ENCODE measurements at regions not wholly inside any gene's neighbourhood (a gene's known extent, or its start where the extent isn't known, plus 50 kb on each side); places are given as distances from the start of the nearest gene placed in this dataset.
"Not testable (repeated sequence)": the region's sequence is repeated elsewhere in the genome, so short reads cannot be mapped to it uniquely, and the experiment has no call there.

- H3K4me1 ChIP-seq (ENCODE audit: control insufficient read depth, low read depth, low read length), result no peaks in the 10 kb centered on the region
- H3K27ac ChIP-seq (ENCODE audit: low read depth, low read length), result no peak overlapping the region
- H3K79me1 ChIP-seq (ENCODE audit: low read length), result no peaks in the 10 kb centered on the region
- H3K23ac ChIP-seq (ENCODE audit: low read length), result no peak overlapping the region
- no peak overlapping the region for H2BK15ac ChIP-seq (replicated peaks; ENCODE audit: low read depth)
- no peak overlapping the region for H2BK5ac ChIP-seq (ENCODE audit: low read length)
- no peak overlapping the region for H3K4ac ChIP-seq (ENCODE audit: low read depth, low read length)
- H4K8ac ChIP-seq (ENCODE audit: low read depth, low read length), result no peak overlapping the region
- no peak overlapping the region for H3K56ac ChIP-seq (ENCODE audit: low read length)
- H3K4me2 ChIP-seq (ENCODE audit: low read length), result no peak overlapping the region
- no peak overlapping the region for H4K5ac ChIP-seq (ENCODE audit: low read length)
- H3K18ac ChIP-seq (ENCODE audit: low read length), result no peak overlapping the region
- no peaks in the 10 kb centered on the region for H3K27me3 ChIP-seq (ENCODE audit: insufficient read depth, low read length, poor library complexity)
- H3K79me2 ChIP-seq (ENCODE audit: control insufficient read depth, insufficient read depth, low read length), result no peaks in the 10 kb centered on the region
- H2AK5ac ChIP-seq (ENCODE audit: low read length), result no peak overlapping the region
- no peak overlapping the region for H3K9ac ChIP-seq (ENCODE audit: low read length)
- DNase-seq, result no peak
- H3K4me3 ChIP-seq (ENCODE audit: low read length), result no peak overlapping the region
- no peaks in the 10 kb centered on the region for H3K36me3 ChIP-seq (ENCODE audit: control insufficient read depth, insufficient read depth, low read length)
- WGBS (ENCODE audit: extremely low coverage, insufficient coverage, low lambda C conversion rate), result no CpG with 5 or more reads among the region's 4 CpGs
- no peak overlapping the region for H2BK120ac ChIP-seq (ENCODE audit: low read depth, low read length)
Measured at GRCh38 chr7:36057323-36057722, 95.7 kb upstream of the EEPD1 start.

GRCh38 chr7:36058020-36058592 is 94.9 kb upstream of the EEPD1 start:
- Histone ChIP-seq H3K4me1 (ENCODE audit: control insufficient read depth, low read depth, low read length) (no peaks in the 10 kb centered on the region), H3K4me2 (ENCODE audit: low read length) (no peak overlapping the region), H2BK120ac (ENCODE audit: low read depth, low read length) (no peak overlapping the region), H2BK15ac (replicated peaks; ENCODE audit: low read depth) (no peak overlapping the region), H2BK5ac (ENCODE audit: low read length) (no peak overlapping the region), H3K9ac (ENCODE audit: low read length) (no peak overlapping the region), H3K18ac (ENCODE audit: low read length) (no peak overlapping the region), H3K56ac (ENCODE audit: low read length) (no peak overlapping the region), H3K4ac (ENCODE audit: low read depth, low read length) (no peak overlapping the region), H3K36me3 (ENCODE audit: control insufficient read depth, insufficient read depth, low read length) (no peaks in the 10 kb centered on the region), H3K79me1 (ENCODE audit: low read length) (no peaks in the 10 kb centered on the region), H4K8ac (ENCODE audit: low read depth, low read length) (no peak overlapping the region), H3K79me2 (ENCODE audit: control insufficient read depth, insufficient read depth, low read length) (no peaks in the 10 kb centered on the region), H3K27me3 (ENCODE audit: insufficient read depth, low read length, poor library complexity) (no peaks in the 10 kb centered on the region), H4K5ac (ENCODE audit: low read length) (no peak overlapping the region), H3K23ac (ENCODE audit: low read length) (no peak overlapping the region), H3K4me3 (ENCODE audit: low read length) (no peak overlapping the region), H2AK5ac (ENCODE audit: low read length) (no peak overlapping the region), H3K27ac (ENCODE audit: low read depth, low read length) (no peak overlapping the region)
- WGBS (ENCODE audit: extremely low coverage, insufficient coverage, low lambda C conversion rate), result no CpG with 5 or more reads among the region's 9 CpGs
- DNase-seq, result peak; percentile 40

DNA sequence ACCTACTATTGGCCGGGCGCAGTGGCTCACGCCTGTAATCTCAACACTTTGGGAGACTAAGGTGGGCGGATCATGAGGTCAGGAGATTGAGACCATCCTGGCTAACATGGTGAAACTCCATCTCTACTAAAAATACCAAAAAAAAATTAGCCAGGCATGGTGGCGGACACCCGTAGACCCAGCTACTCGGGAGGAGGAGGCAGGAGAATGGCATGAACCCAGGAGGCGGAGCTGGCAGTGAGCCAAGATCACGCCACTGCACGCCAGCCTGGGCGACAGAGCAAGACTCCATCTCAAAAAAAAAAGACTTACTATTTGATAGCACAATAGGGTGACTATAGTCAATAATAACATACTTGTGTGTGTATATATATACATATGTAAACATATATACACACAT is 92.7 kb upstream of the EEPD1 start:
- not testable (repeated sequence) for H2BK120ac ChIP-seq (ENCODE audit: low read depth, low read length); H3K27me3 ChIP-seq (ENCODE audit: insufficient read depth, low read length, poor library complexity); H3K27ac ChIP-seq (ENCODE audit: low read depth, low read length); H3K4me1 ChIP-seq (ENCODE audit: control insufficient read depth, low read depth, low read length); H3K79me2 ChIP-seq (ENCODE audit: control insufficient read depth, insufficient read depth, low read length); H2BK5ac ChIP-seq (ENCODE audit: low read length); H3K56ac ChIP-seq (ENCODE audit: low read length); H2BK15ac ChIP-seq (replicated peaks; ENCODE audit: low read depth); H3K23ac ChIP-seq (ENCODE audit: low read length); H3K18ac ChIP-seq (ENCODE audit: low read length); DNase-seq; H3K79me1 ChIP-seq (ENCODE audit: low read length); H3K4ac ChIP-seq (ENCODE audit: low read depth, low read length); H3K36me3 ChIP-seq (ENCODE audit: control insufficient read depth, insufficient read depth, low read length); H4K8ac ChIP-seq (ENCODE audit: low read depth, low read length); H4K5ac ChIP-seq (ENCODE audit: low read length); H3K9ac ChIP-seq (ENCODE audit: low read length); H2AK5ac ChIP-seq (ENCODE audit: low read length); H3K4me2 ChIP-seq (ENCODE audit: low read length); H3K4me3 ChIP-seq (ENCODE audit: low read length)
- WGBS (ENCODE audit: extremely low coverage, insufficient coverage, low lambda C conversion rate), result no CpG with 5 or more reads among the region's 11 CpGs

GRCh38 chr7:36062154-36062815 is 90.8 kb upstream of the EEPD1 start:
- Histone ChIP-seq H2BK120ac (ENCODE audit: low read depth, low read length) (no peak overlapping the region), H3K36me3 (ENCODE audit: control insufficient read depth, insufficient read depth, low read length) (no peaks in the 10 kb centered on the region), H4K5ac (ENCODE audit: low read length) (no peak overlapping the region), H3K27me3 (ENCODE audit: insufficient read depth, low read length, poor library complexity) (no peaks in the 10 kb centered on the region), H3K4ac (ENCODE audit: low read depth, low read length) (no peak overlapping the region), H3K56ac (ENCODE audit: low read length) (no peak overlapping the region), H3K4me2 (ENCODE audit: low read length) (no peak overlapping the region), H2BK5ac (ENCODE audit: low read length) (no peak overlapping the region), H3K9ac (ENCODE audit: low read length) (no peak overlapping the region), H4K8ac (ENCODE audit: low read depth, low read length) (no peak overlapping the region), H3K4me1 (ENCODE audit: control insufficient read depth, low read depth, low read length) (no peaks in the 10 kb centered on the region), H3K18ac (ENCODE audit: low read length) (no peak overlapping the region), H3K79me1 (ENCODE audit: low read length) (no peaks in the 10 kb centered on the region), H3K27ac (ENCODE audit: low read depth, low read length) (no peak overlapping the region), H3K79me2 (ENCODE audit: control insufficient read depth, insufficient read depth, low read length) (no peaks in the 10 kb centered on the region), H3K4me3 (ENCODE audit: low read length) (no peak overlapping the region), H3K23ac (ENCODE audit: low read length) (no peak overlapping the region), H2BK15ac (replicated peaks; ENCODE audit: low read depth) (no peak overlapping the region), H2AK5ac (ENCODE audit: low read length) (no peak overlapping the region)
- no CpG with 5 or more reads among the region's 4 CpGs for WGBS (ENCODE audit: extremely low coverage, insufficient coverage, low lambda C conversion rate)
- no peak for DNase-seq

DNA sequence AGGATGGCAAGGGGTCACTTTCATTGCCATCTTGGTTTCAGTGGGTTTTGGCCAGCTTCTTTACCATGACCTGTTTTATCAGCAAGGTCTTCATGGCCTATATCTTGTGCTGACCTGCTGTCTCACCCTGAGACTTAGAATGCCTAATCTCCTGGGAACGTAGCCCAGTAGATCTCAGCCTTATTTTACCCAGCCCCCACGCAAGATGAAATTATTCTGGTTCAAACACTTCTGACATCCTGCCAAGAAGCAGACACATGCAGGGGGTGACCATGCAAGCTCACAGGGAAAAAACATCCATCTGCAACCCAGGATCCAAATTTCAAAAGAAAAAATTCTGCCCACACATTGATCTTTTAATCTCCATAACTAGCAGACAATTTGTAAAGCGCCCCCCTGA is 88.4 kb upstream of the EEPD1 start:
- Histone ChIP-seq H3K79me1 (ENCODE audit: low read length) (no peaks in the 10 kb centered on the region), H2AK5ac (ENCODE audit: low read length) (no peak overlapping the region), H2BK120ac (ENCODE audit: low read depth, low read length) (peak overlapping the region; percentile 7), H4K5ac (ENCODE audit: low read length) (no peak overlapping the region), H2BK5ac (ENCODE audit: low read length) (no peak overlapping the region), H3K4ac (ENCODE audit: low read depth, low read length) (no peak overlapping the region), H2BK15ac (replicated peaks; ENCODE audit: low read depth) (no peak overlapping the region), H3K4me3 (ENCODE audit: low read length) (no peak overlapping the region), H3K18ac (ENCODE audit: low read length) (no peak overlapping the region), H3K79me2 (ENCODE audit: control insufficient read depth, insufficient read depth, low read length) (no peaks in the 10 kb centered on the region), H3K4me2 (ENCODE audit: low read length) (no peak overlapping the region), H4K8ac (ENCODE audit: low read depth, low read length) (no peak overlapping the region), H3K56ac (ENCODE audit: low read length) (no peak overlapping the region), H3K4me1 (ENCODE audit: control insufficient read depth, low read depth, low read length) (no peaks in the 10 kb centered on the region), H3K27ac (ENCODE audit: low read depth, low read length) (no peak overlapping the region), H3K27me3 (ENCODE audit: insufficient read depth, low read length, poor library complexity) (no peaks in the 10 kb centered on the region), H3K36me3 (ENCODE audit: control insufficient read depth, insufficient read depth, low read length) (no peaks in the 10 kb centered on the region), H3K23ac (ENCODE audit: low read length) (no peak overlapping the region), H3K9ac (ENCODE audit: low read length) (no peak overlapping the region)
- no CpG with 5 or more reads among the region's 3 CpGs for WGBS (ENCODE audit: extremely low coverage, insufficient coverage, low lambda C conversion rate)
- DNase-seq, result no peak
